ENCODE measurements at regions not wholly inside any gene's neighbourhood (a gene's known extent, or its start where the extent isn't known, plus 50 kb on each side); places are given as distances from the start of the nearest gene placed in this dataset.

- TF ChIP-seq HMGXB4 (CRISPR knock-in tag; IDR thresholded peaks at IDR 0.05) (no peak), ZNF140 (CRISPR knock-in tag; IDR thresholded peaks at IDR 0.05) (no peak), ZNF79 (CRISPR knock-in tag; IDR thresholded peaks at IDR 0.05; ENCODE audit: low read depth) (no peak), MECOM (CRISPR knock-in tag; IDR thresholded peaks at IDR 0.05) (no peak; the same call in 1 of the 2 replicates), FOSL1 (tag; conservative IDR thresholded peaks at IDR 0.05) (peak; percentile 90), ZMIZ1 (IDR thresholded peaks at IDR 0.05; ENCODE audit: low read depth in 2 of 2, low read length in 2 of 2) (no peak), STAG1 (CRISPR knock-in tag; IDR thresholded peaks at IDR 0.05; ENCODE audit: borderline replicate concordance) (no peak), CXXC5 (CRISPR knock-in tag; IDR thresholded peaks at IDR 0.05) (0 out of 2 replicates have a peak, but pooled peaks have one; percentile 11), ATF3 (IDR thresholded peaks at IDR 0.05) (0 out of 2 replicates have a peak, but pooled peaks have one; percentile 33), ATF3 (CRISPR knock-in tag; conservative IDR thresholded peaks at IDR 0.05) (no peak), NFIC (IDR thresholded peaks at IDR 0.05) (no peak), NFIX (CRISPR knock-in tag; IDR thresholded peaks at IDR 0.05; ENCODE audit: low read depth) (no peak), ZNF785 (CRISPR knock-in tag; IDR thresholded peaks at IDR 0.05) (no peak)
Measured at GRCh38 chr3:170802164-170803151, 67.5 kb downstream of the RPL22L1 start (continued).

Data from K562 (cell line).